Coronary artery (tissue), 2 donors: ENCODE measurements at regions not wholly inside any gene's neighbourhood (a gene's known extent, or its start where the extent isn't known, plus 50 kb on each side); places are given as distances from the start of the nearest gene placed in this dataset.

ENCODE experiments used
- DNase-seq: peaks from one replicate; pipeline ENCODE4 v3.0.0-alpha.2; 2017; ENCODE audit warnings: low spot score
- H3K27ac ChIP-seq, 2 donors: fragments of 200-600 bp; sonication (generic); one replicate each; pipeline ENCODE4 v1.5.1; 2016 to 2019
- H3K4me3 ChIP-seq: fragments of 200-600 bp; sonication (generic); 2 replicates; pipeline ENCODE4 v1.5.1; 2016; ENCODE audit warnings: mild to moderate bottlenecking, moderate library complexity
- TF ChIP-seq, protein P1 (sequence below): fragments of 200-600 bp; sonication (generic); IDR thresholded peaks from one replicate; pipeline ENCODE4 v1.5.1; 2019; ENCODE audit warnings: antibody characterized with exemption

- TF ChIP-seq, protein P1, sequence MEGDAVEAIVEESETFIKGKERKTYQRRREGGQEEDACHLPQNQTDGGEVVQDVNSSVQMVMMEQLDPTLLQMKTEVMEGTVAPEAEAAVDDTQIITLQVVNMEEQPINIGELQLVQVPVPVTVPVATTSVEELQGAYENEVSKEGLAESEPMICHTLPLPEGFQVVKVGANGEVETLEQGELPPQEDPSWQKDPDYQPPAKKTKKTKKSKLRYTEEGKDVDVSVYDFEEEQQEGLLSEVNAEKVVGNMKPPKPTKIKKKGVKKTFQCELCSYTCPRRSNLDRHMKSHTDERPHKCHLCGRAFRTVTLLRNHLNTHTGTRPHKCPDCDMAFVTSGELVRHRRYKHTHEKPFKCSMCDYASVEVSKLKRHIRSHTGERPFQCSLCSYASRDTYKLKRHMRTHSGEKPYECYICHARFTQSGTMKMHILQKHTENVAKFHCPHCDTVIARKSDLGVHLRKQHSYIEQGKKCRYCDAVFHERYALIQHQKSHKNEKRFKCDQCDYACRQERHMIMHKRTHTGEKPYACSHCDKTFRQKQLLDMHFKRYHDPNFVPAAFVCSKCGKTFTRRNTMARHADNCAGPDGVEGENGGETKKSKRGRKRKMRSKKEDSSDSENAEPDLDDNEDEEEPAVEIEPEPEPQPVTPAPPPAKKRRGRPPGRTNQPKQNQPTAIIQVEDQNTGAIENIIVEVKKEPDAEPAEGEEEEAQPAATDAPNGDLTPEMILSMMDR = no peak
These were observed 399.1 kb upstream of the CDH5 start for GRCh38 chr16:65967376-65967775.

DNA sequence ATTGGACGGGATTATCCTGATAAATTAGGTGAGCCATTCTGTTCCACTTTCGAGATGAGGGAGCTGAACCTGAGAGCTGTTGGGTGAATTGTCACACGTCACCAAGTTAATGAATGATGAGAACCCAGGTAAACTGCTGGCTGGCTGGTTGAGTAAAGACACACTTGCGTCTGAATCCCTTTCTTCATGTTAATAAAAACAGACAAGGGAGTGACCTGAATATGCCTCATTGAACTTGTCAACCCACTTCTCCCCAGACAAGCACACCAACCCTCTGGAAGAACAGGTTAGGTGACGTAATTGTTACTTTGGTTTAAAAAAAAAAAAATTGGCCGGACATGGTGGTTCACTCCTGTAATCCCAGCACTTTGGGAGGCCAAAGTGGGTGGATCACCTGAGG is 400.9 kb upstream of the CDH5 start:
- no peak overlapping the region for H3K4me3 ChIP-seq
- TF ChIP-seq, protein P1 = no peak
- DNase-seq = no peak
- H3K27ac ChIP-seq = no peak overlapping the region

More at GRCh38 chr16:65967376-65967775, 399.1 kb upstream of the CDH5 start:
- H3K4me3 ChIP-seq = no peak overlapping the region
- no peak overlapping the region for H3K27ac ChIP-seq
- DNase-seq = no peak

GRCh38 chr16:65964752-65965151 is 401.7 kb upstream of the CDH5 start:
- TF ChIP-seq, protein P1 = no peak
- DNase-seq = no peak
- Histone ChIP-seq H3K4me3 (no peak overlapping the region), H3K27ac (no peak overlapping the region)

DNA sequence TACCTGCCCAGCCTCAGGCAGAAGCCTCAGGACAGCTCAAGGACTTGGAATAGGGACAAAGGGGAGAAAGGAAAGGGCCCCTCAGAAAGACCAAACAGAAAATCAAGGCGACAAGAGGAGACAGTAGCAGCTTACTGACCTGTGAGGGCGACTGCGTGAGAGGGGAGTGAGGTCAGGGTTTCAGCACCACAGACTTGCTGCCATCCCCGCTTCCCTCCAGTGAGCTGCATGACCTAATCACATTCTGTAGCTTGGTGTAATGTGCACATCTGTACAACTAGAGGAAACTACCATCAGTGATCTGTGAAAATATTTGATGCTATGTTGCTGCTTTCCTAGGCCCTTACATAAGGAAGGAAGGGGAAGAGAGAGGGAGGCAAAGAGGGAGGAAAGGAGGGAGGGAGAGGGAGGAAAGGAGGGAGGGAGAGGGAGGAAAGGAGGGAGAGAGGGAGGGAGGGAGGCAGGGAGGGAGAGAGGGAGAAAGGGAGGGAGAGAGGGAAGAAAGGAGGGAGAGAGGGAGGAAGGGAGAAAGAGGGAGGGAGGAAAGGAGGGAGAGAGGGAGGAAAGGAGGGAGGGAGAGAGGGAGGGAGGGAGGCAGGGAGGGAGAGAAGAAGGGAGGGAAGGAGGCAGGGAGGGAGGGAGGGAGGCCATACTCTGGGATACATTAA is 404.9 kb upstream of the CDH5 start:
- Histone ChIP-seq H3K4me3 (no peak overlapping the region), H3K27ac (no peak overlapping the region)
- TF ChIP-seq, protein P1 = no peak
- DNase-seq = no peak

GRCh38 chr16:65959983-65960382 is 406.5 kb upstream of the CDH5 start:
- TF ChIP-seq, protein P1 = no peak
- no peak overlapping the region for H3K4me3 ChIP-seq
- DNase-seq = no peak
- H3K27ac ChIP-seq = no peak overlapping the region

DNA sequence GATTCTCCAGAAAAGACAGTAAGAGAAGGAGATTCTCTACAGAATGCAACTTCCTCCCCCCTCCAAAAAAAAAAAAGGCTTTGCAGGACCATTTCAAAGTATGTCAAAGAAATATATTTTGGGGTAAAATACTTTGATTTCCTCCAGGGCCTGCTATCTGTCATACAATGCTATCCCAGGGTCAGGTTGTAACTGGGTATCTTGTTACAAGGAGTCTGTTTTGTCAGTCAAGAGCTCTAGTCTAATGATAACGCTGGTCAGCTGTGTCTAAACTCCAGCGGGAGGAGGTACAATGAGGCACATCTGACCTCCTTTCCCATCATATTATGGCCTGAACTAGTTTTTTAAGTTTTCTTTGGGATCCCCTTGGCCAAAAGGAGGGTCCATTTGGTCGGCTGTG is 408.4 kb upstream of the CDH5 start:
- Histone ChIP-seq H3K27ac (no peak overlapping the region), H3K4me3 (no peak overlapping the region)
- TF ChIP-seq, protein P1 = no peak
- no peak for DNase-seq

GRCh38 chr16:65956100-65956499 is 410.4 kb upstream of the CDH5 start:
- DNase-seq = no peak
- TF ChIP-seq, protein P1 = no peak
- Histone ChIP-seq H3K27ac (no peak overlapping the region), H3K4me3 (no peak overlapping the region)
